NCI-H2107 treated with DMSO at 0.1 percent for 48 hours (cell line): ENCODE measurements at regions not wholly inside any gene's neighbourhood (a gene's known extent, or its start where the extent isn't known, plus 50 kb on each side); places are given as distances from the start of the nearest gene placed in this dataset.
A peak's percentile ranks its signal among the peaks of the same experiment; 100 is the strongest.
"Not testable (repeated sequence)": the region's sequence is repeated elsewhere in the genome, so short reads cannot be mapped to it uniquely, and the experiment has no call there.

ENCODE experiments used
- DNase-seq: peaks from one replicate; lab custom pipeline; 2025; ENCODE audit not compliant: unreplicated experiment; lab: John Stamatoyannopoulos, UW

DNA sequence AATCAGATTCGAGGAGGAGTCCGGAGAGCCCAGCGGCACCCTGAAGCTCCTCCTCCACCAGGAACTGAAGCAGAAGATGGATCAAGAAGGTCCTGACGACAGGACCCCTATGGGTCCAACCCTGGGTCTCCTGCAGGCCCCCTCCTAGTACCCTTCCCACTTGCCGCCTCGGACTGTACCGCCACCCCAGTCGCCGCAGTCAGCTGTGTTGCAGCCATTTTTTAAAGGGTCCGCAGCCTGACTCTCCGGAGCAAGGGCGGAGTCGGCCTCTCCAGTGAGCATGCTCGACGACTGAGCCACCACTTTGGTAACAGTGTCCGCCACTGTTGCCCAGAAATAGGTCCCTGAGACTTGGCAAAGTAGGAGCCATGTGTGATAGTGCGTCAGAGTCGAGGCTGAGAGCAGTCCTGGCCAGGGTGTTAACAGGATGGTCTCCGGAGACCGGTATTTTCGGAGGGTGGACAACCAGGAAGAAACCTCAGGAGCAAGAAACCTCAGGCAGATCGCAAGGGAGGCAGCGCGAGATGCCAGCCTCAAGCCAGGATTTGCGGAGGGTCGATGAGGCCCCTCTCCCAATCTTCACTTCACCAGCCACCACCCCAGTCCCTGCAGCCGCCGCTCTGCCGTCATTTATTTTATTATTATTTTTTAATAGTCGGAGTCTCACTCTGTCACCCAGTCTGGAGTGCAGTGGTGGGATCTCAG is 294.6 kb upstream of the ZNF337 start:
- DNase-seq: no peak

DNA sequence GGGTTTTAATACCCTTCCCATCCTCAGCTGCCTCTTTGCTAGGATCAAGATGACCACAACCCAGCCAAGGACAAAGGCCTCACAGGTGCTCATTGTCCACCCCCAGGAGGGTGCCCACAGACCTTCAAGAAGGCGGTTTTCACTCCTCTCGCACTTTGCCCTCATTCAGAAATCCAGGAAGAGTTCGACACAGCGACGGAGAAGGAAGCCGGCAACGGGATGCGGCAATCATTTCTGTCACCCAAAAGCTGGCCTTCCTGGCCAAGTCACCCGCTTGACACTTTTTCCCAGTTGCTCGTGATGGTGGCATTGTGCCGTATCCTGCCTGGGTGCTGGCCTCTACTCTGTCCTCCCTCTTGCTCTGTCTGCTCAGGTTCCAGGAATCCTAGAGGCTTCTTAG is 293.0 kb upstream of the ZNF337 start:
- DNase-seq: not testable (repeated sequence)

DNA sequence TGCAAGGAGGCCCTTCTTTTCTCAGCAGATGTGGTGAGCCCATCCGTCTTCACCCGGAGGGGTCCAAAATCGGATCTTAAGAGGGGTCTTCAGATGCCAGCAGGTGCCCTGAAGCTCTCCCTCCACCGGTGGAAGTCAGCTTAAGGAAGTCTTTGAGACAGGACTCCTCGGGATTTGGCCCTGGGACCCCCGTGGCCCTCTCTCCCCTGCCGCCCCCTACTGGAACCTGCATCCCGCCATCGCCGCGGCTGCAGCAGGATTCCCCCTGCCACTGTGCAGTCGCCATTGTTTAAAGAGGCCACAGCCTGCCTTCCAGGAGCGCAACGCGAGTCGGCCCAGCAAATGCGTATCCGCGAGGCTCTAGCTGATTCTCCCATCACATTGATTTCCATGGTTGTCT is 292.5 kb upstream of the ZNF337 start:
- DNase-seq: no peak

DNA sequence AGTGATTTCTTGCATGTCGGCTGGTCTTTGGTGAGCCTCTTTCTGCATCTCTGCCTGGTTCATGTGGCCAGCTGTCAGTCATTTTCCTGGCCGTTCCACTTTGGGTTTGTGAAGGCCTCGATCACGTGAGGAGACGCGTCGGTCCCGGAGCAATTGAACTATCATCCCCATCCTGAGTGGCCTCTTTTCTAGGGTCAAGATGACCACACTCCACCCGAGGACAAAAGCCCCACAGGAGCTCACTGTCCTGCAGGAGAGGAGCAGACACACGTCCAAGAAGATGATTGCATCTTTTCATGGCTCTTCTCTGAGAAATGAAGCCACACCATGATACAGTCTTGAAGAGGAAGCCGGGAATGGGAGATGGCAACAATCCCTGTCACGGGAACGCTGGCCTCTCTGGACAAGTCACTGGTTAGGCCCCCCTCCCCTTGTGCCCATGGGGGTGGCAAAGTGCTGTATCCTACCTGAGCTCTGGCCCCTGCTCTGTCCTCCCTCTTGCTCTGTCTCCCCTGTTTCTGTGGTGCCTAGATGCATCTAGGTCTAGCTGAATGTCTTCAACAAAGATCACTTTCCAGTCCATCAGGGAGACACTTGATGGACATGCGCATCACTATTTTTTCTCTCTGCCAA is 291.4 kb upstream of the ZNF337 start:
- DNase-seq: not testable (repeated sequence)

DNA sequence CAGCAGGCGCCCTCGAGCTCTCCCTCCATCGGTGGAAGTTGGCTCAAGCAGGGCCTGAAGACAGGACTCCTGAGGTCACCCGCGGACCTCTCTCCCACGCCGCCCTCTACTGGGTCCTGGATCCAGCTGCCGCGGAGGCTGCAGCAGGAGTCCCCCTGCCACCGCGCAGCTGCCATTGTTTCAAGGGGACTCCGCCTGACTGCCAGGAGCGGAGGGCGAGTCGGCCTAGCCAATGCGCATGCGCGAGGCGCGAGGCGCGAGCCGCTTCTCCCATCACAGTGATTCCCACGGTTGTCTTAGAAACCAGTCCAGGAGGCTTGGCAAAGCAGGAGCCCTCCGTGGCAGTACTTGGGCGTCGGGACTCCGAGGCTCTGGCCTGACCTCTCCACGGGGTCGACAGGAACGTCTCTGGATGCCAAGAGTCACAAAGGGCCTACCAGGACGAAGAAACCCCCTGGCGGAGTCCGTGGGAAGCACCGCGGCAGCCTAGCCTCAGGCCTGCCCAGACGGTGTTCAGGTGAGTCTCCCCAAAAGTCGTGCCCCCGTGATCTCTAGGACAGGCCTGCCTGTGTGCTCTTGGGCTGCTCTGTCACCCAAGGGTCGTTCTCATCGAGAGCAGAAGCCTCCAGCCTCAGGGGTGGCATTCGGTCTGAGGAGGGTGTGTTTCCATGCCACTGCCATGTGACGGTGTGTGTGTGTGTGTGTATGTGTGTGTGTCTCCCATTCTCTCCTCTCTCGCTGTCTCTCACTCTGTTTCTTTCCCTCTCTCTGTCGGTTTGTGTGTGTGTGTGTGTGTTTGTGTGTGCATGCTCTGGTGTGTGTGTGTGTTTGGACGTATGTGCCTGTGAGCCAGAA is 290.6 kb upstream of the ZNF337 start:
- peak; percentile 7 for DNase-seq

- no peak for DNase-seq
Measured at GRCh38 chr20:25985597-25985996, 288.9 kb upstream of the ZNF337 start.

DNA sequence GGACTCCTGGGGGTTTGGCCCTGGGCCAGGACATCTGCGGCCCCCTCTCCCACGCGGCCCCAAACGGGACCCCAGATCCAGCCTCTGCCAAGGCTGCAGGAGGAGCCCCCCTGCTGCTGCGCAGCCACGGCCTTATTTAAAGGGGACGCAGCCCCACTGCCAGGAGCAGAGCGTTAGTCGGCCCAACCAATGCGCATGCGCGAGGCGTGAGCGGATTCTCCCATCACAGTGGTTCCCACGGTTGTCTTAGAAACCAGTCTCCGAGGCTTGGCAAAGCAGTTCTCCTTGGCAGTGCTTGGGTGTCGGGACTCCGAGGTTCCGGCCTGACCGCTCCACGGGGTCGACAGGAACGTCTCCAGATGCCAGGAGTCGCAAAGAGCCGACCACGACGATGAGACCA is 288.3 kb upstream of the ZNF337 start:
- peak; percentile 0 for DNase-seq

GRCh38 chr20:25982701-25983100 is 286.0 kb upstream of the ZNF337 start:
- not testable (repeated sequence) for DNase-seq

- not testable (repeated sequence) for DNase-seq
Measured at GRCh38 chr20:25978450-25979190, 282.0 kb upstream of the ZNF337 start.

GRCh38 chr20:25975816-25976215 is 279.2 kb upstream of the ZNF337 start:
- DNase-seq: not testable (repeated sequence)

DNA sequence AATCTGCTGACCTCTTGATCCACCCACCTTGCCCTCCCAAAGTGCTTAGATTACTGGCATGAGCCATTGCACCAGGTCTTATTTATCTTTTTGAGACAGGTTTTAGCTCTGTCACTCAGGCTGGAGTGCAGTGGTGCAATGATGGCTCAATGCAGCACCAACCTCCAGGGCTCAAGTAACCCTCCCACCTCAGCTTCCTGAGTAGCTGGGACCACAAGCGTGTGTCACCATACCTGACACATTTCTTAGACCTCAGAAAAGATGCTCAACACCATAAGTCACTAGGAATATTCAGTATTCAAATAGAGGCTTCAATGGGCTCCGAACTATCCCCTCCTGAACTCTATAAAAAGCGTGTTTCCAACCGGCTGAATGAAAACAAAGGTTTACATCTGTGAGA is 268.6 kb upstream of the ZNF337 start:
- DNase-seq: not testable (repeated sequence)

- DNase-seq: not testable (repeated sequence)
Measured at GRCh38 chr20:25953876-25954275, 257.2 kb upstream of the ZNF337 start.

DNA sequence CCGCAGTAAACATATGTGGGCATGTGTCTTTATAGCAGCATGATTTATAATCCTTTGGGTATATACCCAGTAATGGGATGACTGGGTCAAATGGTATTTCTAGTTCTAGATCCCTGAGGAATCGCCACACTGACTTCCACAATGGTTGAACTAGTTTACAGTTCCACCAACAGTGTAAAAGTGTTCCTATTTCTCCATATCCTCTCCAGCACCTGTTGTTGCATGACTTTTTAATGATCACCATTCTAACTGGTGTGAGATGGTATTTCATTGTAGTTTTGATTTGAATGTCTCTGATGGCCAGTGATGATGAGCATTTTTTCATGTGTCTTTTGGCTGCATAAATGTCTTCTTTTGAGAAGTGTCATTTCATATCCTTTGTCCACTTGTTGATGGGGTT is 238.6 kb upstream of the ZNF337 start:
- DNase-seq: not testable (repeated sequence)

DNA sequence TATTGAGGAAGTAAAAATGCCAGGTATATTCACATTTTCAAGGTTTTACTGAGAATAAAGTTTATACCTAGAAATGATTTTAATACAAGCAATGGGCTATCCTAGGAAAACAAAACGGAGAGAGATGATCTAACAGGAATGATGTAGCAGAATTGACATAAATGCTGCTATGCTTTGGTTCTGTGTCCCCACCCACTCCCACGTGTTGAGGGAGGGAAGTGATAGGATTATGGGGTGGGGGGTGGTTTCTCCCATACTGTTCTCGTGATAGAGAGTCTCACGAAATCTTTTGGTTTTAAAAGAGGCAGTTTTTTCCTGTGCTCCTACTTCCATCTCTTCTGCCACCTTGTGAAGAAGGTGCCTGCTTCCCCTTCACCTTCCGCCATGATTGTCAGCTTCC is 236.2 kb upstream of the ZNF337 start:
- not testable (repeated sequence) for DNase-seq

DNA sequence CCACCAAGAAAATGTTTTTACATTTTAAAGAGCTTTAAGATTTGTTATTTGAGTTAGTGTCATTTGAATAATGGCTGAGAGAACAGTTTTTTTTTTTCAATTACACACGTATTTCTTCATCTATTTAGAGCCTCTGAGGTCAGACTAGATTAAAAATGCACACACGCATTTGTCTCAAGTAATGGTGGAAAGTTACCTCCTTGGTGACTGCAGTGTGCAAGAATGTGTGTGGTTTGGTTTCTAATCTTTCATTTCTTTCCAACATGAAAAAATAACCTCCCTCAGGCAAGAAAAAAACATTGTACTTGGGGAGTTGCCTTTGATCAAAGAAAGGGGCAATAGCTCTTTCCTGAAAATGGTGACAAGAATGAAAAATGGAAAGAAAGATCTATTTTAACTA is 235.5 kb upstream of the ZNF337 start:
- not testable (repeated sequence) for DNase-seq

DNA sequence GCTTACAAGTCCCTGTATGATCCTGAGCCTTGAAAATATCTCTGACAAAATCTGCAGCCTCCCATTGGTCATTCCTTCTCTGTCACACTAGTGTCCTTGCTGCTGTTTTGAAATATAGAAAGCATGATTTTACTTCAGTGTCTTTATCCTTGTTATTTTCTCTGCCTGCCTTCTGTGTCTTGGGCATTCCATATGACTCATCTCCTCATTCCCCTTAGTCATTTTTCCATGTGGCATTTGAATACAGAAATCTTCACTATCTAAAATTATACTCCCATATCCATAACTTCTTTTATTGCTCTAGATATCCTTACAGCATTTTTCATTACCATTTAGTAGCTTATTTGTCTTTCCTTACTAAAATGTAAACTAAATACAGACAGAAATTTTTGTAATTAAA is 205.7 kb upstream of the ZNF337 start:
- not testable (repeated sequence) for DNase-seq

DNA sequence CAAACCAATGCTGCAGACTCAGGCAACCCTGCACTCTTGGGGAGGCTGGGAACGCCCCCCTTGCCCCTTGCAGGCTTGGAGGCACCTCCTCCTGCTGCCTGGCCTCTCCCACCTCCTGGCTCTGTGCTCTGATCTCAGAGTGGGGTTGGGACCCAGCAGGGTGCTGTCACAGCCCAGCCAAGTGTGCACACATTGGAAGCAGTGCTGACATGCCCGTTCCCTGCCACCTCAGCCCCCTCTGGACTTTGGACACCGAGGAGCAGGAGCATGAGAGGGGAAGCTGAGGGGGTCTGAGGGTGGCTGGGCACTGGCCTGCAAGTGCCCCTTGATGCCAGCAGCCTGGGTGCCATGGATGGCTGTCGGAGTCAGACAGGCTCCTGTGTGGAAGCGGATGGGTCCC is 202.0 kb upstream of the ZNF337 start:
- not testable (repeated sequence) for DNase-seq

- not testable (repeated sequence) for DNase-seq
Measured at GRCh38 chr20:25879096-25879495, 182.4 kb upstream of the ZNF337 start.

DNA sequence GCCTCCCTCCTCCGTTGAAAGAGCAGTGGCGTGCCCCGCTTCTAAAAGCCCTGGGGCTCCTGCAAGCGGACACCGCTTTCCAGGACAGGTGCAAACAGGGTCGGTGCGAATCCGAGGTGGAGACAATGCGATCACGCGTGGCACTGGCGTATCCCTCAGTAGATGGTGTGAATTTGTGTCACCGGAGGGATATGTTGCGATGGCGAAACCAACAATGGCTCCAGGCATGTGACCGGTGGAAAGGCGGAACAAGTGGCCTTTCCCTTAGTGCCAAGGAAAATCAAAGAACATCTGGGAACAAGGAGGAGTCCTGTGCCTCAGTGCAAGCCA is 172.0 kb upstream of the ZNF337 start:
- not testable (repeated sequence) for DNase-seq

GRCh38 chr20:25867776-25868649 is 171.4 kb upstream of the ZNF337 start:
- DNase-seq: peak; percentile 27
